ENCODE measurements at regions not wholly inside any gene's neighbourhood (a gene's known extent, or its start where the extent isn't known, plus 50 kb on each side); places are given as distances from the start of the nearest gene placed in this dataset.

DNA sequence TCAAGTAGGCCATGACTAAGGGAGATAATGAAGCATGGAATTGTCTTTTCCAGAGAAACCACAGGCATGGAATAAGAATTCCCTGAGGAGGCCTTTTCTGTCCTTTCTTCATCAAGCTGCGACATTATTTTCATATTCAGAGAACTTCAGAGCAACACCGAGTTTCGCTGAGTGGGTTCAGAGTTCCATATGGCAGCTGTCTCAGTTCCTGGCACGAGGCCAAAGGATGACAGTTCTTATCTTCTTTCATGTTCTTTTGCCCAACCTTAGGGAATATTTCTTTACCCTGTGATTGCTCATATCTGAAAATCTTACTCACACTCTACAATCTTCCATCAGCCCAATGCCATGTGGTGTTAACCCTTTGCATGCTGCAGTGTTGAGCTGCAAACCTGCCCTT, 135.3 kb upstream of the BMP2 start:
- no peak overlapping the region for H3K27ac ChIP-seq (ENCODE audit: low read depth, low read length)
- no peaks in the 10 kb centered on the region for H3F3A ChIP-seq (ENCODE audit: insufficient read depth)
- H3K79me2 ChIP-seq (ENCODE audit: insufficient read depth, low read length) = no peaks in the 10 kb centered on the region
- H3K9me3 ChIP-seq (ENCODE audit: insufficient read depth, low read length) = no peaks in the 10 kb centered on the region
- H4K20me1 ChIP-seq (ENCODE audit: low read depth, low read length) = no peaks in the 10 kb centered on the region
- no peak overlapping the region for H3K9ac ChIP-seq (ENCODE audit: low read length)
- no peak overlapping the region for H2AFZ ChIP-seq (ENCODE audit: low read depth, low read length, severe bottlenecking)
- H3K4me2 ChIP-seq (ENCODE audit: low read depth, low read length, poor library complexity, severe bottlenecking) = no peak overlapping the region
- H3K27me3 ChIP-seq (ENCODE audit: low read length) = no peaks in the 10 kb centered on the region
- no peaks in the 10 kb centered on the region for H3K36me3 ChIP-seq (ENCODE audit: low read length)
- no peaks in the 10 kb centered on the region for H3K9me2 ChIP-seq (replicated peaks; ENCODE audit: insufficient read depth, low read length)
- H3K4me3 ChIP-seq (ENCODE audit: insufficient read depth, low read length, poor library complexity, severe bottlenecking) = no peak overlapping the region
- TF ChIP-seq, protein P1, sequence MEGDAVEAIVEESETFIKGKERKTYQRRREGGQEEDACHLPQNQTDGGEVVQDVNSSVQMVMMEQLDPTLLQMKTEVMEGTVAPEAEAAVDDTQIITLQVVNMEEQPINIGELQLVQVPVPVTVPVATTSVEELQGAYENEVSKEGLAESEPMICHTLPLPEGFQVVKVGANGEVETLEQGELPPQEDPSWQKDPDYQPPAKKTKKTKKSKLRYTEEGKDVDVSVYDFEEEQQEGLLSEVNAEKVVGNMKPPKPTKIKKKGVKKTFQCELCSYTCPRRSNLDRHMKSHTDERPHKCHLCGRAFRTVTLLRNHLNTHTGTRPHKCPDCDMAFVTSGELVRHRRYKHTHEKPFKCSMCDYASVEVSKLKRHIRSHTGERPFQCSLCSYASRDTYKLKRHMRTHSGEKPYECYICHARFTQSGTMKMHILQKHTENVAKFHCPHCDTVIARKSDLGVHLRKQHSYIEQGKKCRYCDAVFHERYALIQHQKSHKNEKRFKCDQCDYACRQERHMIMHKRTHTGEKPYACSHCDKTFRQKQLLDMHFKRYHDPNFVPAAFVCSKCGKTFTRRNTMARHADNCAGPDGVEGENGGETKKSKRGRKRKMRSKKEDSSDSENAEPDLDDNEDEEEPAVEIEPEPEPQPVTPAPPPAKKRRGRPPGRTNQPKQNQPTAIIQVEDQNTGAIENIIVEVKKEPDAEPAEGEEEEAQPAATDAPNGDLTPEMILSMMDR (IDR thresholded peaks at IDR 0.05; ENCODE audit: insufficient read depth, low read length, poor library complexity, severe bottlenecking) = no peak
- no peak for TF ChIP-seq EZH2phosphoT487 (conservative IDR thresholded peaks at IDR 0.05; ENCODE audit: low read length)

DNA sequence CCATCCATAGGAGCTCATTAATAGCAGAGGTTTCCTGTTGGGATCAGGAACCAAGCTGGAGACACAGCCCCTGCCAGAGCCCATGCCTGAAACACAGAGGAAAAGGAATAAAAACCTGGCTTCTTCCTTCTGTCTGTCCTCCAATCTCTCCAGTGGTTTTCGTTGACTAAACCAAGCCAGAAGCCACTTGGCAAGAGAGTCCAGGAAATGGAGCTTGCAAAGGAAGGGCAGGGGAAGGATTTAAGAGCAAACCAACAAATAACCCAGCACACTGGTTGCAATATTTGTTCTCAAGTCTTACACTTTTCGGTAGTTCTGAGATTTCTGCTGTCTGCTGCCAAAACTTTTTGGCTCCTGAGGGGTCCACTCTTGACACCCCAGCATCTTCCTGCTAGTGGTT, 137.0 kb upstream of the BMP2 start:
- TF ChIP-seq EZH2phosphoT487 (conservative IDR thresholded peaks at IDR 0.05; ENCODE audit: low read length) = no peak
- TF ChIP-seq, protein P1 (IDR thresholded peaks at IDR 0.05; ENCODE audit: insufficient read depth, low read length, poor library complexity, severe bottlenecking) = no peak

DNA sequence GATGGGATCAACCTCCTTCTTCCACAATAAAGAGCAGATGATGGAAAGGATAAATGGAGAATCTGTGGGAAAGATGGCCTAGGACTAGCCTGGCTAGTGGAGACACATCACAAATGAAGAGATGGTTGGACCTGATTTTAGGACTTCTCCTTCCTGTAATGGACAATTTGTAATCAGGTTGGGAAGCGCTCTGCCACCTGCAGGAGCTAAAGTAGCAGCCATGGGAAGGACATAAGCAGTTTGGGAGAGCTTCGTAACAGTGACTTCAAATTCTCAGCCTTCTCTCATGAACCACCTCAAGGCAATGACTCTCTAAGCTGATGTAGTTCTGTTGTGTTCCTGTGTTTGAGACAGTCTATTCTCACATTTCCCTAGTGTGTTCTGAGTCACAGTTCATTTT, 137.9 kb upstream of the BMP2 start:
- H3K4me3 ChIP-seq (ENCODE audit: insufficient read depth, low read length, poor library complexity, severe bottlenecking) = no peak overlapping the region
- no peaks in the 10 kb centered on the region for H3K79me2 ChIP-seq (ENCODE audit: insufficient read depth, low read length)
- no peaks in the 10 kb centered on the region for H4K20me1 ChIP-seq (ENCODE audit: low read depth, low read length)
- no peak overlapping the region for H3K27ac ChIP-seq (ENCODE audit: low read depth, low read length)
- H3K9me2 ChIP-seq (replicated peaks; ENCODE audit: insufficient read depth, low read length) = no peaks in the 10 kb centered on the region
- H3K4me2 ChIP-seq (ENCODE audit: low read depth, low read length, poor library complexity, severe bottlenecking) = no peak overlapping the region
- no peak overlapping the region for H3K9ac ChIP-seq (ENCODE audit: low read length)
- TF ChIP-seq, protein P1 (IDR thresholded peaks at IDR 0.05; ENCODE audit: insufficient read depth, low read length, poor library complexity, severe bottlenecking) = no peak
- no peak for TF ChIP-seq EZH2phosphoT487 (conservative IDR thresholded peaks at IDR 0.05; ENCODE audit: low read length)
- H3K9me3 ChIP-seq (ENCODE audit: insufficient read depth, low read length) = no peaks in the 10 kb centered on the region
- H3F3A ChIP-seq (ENCODE audit: insufficient read depth) = no peaks in the 10 kb centered on the region
- H3K27me3 ChIP-seq (ENCODE audit: low read length) = no peaks in the 10 kb centered on the region
- no peak overlapping the region for H2AFZ ChIP-seq (ENCODE audit: low read depth, low read length, severe bottlenecking)
- no peaks in the 10 kb centered on the region for H3K36me3 ChIP-seq (ENCODE audit: low read length)

More for the DNA sequence above, 137.0 kb upstream of the BMP2 start:
- H2AFZ ChIP-seq (ENCODE audit: low read depth, low read length, severe bottlenecking) = no peak overlapping the region
- no peaks in the 10 kb centered on the region for H3K27me3 ChIP-seq (ENCODE audit: low read length)
- no peaks in the 10 kb centered on the region for H4K20me1 ChIP-seq (ENCODE audit: low read depth, low read length)
- H3K4me3 ChIP-seq (ENCODE audit: insufficient read depth, low read length, poor library complexity, severe bottlenecking) = no peak overlapping the region
- no peak overlapping the region for H3K27ac ChIP-seq (ENCODE audit: low read depth, low read length)
- H3K9me2 ChIP-seq (replicated peaks; ENCODE audit: insufficient read depth, low read length) = no peaks in the 10 kb centered on the region
- no peak overlapping the region for H3K9ac ChIP-seq (ENCODE audit: low read length)
- no peak overlapping the region for H3K4me2 ChIP-seq (ENCODE audit: low read depth, low read length, poor library complexity, severe bottlenecking)
- no peaks in the 10 kb centered on the region for H3K9me3 ChIP-seq (ENCODE audit: insufficient read depth, low read length)
- no peaks in the 10 kb centered on the region for H3K79me2 ChIP-seq (ENCODE audit: insufficient read depth, low read length)
- no peaks in the 10 kb centered on the region for H3K36me3 ChIP-seq (ENCODE audit: low read length)
- H3F3A ChIP-seq (ENCODE audit: insufficient read depth) = no peaks in the 10 kb centered on the region

Measured in SU-DHL-6 (cell line).